NCI-H524 (cell line): ENCODE measurements at regions not wholly inside any gene's neighbourhood (a gene's known extent, or its start where the extent isn't known, plus 50 kb on each side); places are given as distances from the start of the nearest gene placed in this dataset.

Experiments
- DNase-seq, 2 experiments: peaks; one replicate each; lab custom pipeline; 2025; lab: John Stamatoyannopoulos, UW

DNA sequence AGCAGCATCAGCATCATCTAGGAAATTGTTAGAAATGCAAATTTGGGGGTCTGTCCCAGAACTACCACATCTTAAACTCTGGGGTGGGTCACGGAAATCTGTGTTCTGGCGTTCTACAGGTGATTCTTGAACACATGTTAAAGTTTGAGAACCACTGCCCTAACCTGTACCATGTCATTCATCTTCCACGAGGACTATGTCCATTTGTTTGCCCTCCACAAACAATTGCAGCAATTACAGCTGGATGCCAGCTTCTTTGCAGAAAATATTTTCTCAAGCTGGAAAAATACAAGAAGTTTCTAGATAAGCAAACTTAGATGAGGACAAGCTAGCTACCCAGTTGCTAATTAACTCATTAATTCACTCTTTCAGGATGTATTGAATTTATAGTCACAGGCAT, 54.1 kb downstream of the MAFB start:
- no peak for DNase-seq

DNA sequence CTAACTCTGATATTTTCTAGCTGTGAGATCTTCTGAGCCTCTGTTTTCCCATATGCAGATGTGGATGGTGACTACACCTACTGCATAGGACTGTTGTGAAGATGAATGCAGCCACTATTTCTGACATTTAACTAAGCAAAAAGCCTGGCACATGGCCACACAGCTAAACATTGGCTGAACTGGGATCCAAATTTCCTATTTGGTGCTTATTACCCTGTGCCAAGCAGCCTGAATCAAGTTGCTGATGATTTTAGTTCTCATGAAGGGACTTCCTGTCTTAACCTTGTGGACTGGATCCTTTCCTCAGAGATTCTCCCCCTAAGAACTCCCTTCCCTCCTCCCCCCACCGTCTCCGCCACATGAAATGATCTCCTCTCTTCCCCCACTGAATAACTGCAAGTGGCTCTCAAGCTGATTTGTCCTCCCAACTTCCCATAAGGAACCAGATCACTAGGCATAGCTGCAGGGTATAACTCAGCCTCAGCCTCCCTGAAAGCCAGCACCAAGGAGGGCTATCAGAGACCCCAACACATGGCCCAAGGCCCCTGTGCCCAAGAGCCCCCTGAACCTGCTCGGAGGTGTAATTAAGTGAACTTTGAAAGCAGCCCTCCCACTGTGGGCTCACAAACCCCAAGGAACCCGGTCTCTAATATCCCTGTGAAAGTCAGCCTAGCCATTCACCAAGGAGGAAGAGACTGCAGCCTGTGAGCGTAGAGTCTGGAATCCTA, 55.7 kb downstream of the MAFB start:
- DNase-seq, result no peak

DNA sequence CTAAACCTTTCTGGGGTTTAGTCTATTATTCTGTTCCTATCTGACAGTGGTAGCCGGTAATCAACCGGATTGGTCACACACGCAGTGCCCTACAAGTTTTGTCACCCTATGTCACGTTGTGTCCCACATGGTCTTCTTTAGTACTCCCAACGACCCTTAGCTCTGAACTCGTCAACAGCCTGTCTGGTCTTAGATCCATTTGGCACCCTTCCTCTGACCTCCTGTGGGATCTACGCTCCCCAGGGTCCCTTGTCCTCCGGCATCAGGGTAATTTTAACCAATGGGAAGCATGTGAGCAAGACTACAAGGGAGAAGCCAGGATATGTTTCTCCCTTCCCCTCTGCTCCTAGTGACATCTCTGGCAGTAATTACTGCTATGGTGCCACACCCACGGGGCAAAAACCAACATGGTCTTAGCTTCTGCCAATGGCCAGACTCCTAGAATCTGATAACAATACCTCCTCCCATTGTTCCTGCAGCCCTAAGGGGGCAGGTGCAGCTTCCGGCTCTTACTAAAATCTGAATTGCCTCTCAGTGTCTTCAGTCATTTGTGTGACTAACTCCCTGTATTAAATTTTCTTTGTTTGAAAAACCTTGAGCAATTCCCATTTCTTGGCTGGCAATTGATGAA, 56.6 kb downstream of the MAFB start:
- DNase-seq, result no peak

DNA sequence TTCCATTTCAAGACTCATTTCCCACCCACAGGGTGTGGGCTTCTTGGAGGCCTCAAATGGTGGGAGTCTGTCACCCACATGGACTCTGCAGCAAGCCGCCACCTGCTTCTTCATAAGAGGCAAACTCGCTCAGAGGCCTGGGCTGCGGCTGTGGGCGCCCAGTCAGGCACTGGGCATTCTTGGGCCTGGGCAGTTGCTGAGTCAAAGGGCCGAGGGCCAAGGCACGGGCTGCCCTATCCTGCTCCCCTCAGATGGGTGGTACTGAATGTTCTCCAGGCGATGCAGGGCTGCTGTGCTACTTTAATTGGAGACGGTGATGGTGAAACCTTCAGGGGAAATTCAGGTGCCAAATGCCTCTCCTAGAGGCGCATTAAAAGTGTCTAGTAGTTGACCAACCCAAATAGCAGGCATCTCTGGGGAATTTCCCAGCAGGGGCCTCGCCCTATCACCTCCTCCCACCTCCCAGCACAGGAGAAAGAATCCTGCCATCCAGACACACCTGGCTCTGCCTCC, 57.9 kb downstream of the MAFB start:
- DNase-seq, result no peak

DNA sequence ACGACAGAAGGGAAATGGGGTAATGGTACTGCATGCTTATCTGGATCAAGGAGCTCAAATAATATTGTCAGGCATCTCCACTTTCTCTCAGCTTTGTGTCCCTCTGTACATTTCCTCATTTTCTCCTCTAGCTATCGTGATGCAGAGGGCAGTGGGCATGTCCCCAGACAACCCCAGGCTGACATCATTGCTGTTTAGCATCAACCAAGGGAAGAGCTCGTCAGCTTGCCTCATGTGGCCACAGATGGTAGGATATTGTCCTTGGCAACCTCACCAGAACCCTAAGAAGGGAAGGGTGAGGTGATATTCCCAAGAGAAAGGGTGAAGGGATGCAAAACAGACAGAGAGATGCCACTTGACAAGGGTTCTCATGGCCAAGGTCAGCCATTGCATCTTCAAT, 58.3 kb downstream of the MAFB start:
- no peak for DNase-seq

DNA sequence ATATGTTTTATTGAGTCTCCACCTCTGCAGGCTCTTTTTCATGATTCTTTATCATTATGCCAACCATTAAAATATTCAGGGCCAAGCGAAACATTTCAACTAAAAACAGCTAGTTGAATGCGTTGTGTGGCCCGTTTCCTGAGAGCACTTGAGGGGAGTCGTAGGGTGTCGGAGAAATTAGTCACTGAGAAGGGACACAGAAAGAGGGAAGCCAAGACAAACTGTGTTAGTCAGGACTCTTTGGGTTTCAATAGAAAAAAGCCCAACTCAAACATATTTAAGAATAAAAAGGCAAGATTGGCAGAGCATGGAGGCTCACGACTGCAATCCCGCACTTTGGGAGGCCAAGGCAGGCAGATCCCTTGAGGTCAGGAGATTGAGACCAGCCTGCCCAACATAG, 58.9 kb downstream of the MAFB start:
- DNase-seq, result no peak

DNA sequence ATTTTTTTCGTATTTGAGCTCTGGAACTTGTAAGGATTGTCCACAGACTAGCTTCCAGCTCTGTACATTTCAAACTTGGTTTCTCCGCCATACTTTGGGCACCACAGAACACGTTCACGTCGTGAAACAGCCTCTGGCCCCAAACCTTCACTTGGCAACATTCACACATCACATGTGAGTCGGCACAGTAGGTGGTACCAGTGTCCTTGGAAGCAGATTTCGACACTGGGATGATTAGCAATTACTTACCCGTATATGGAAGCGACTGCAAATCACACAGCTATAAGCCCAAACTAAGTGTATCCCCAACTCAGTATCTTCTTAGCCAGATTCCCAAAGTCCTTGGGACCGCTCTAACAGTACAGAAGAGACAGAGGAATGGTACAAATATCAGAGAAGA, 60.2 kb downstream of the MAFB start:
- DNase-seq, result no peak

DNA sequence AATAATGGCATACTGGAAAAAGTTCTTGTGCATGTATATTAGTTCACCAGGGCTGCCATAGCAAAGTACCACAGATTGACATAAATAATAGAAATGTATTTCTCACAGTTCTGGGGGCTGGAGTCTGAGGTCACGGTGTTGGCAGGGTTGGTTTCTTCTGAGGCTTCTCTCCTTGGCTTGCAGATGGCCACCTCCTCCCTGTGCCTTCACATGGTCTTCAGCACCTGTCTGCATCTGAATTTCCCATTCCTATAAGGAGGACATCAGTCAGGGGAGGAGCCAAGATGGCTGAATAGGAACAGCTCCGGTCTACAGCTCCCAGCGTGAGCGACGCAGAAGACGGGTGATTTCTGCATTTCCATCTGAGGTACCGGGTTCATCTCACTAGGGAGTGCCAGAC, 70.0 kb downstream of the MAFB start:
- peak in 1 of 2 experiments; percentile 17 for DNase-seq

DNA sequence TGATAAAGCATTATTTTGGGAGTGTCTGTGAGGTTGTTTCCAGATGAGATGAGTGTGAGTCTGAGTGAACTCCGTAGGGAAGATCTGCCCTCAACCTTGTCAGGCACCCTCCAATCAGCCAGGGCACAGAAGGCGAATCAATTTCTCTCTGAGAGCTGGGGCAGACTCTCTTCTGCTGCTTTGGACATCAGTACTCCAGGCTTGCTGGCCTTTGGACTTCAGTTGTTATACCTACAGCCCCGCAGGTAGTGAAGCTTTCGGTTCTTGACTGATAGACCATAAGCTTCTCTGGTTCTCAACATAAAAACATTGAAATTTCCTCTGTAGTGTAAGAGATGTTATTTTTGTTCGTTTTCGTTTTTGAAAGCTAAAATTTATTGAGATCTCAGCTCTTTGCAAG, 71.4 kb downstream of the MAFB start:
- DNase-seq, result no peak

DNA sequence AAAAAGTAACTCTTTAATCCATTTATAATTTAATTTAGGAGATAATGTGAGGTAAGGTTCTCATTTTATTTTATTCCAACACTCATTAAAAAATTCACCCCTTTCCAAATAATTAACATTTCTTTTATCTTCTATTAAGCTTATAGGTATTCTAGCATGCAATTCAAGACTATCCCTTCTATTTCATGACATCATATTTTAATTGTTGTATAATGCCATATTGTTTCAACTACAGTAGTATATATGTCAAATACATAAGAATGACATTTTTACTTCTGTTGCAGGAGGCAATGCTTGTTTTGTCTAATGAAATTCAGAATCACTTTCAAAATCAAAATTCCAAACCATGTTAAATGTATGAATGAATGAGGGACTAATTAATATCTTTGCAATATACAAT, 76.2 kb downstream of the MAFB start:
- no peak for DNase-seq

DNA sequence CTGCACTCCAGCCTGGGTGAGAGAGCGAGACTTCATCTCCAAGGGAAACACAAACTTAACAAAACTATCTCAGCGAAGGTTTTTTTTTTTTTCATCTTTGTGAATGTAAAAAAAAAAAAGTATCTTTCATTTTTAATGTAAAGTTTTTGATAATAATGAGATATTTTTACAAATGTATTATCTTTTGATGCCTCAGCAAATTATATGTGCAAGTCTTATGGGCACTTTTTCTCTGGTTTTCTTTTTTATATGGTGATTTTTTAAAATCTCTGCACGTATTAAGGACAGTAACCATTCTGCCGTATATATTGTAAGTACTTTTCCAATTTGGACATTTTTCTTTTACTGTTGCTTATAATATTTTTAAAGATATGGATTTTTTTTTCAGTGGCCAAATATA, 76.8 kb downstream of the MAFB start:
- no peak for DNase-seq

DNA sequence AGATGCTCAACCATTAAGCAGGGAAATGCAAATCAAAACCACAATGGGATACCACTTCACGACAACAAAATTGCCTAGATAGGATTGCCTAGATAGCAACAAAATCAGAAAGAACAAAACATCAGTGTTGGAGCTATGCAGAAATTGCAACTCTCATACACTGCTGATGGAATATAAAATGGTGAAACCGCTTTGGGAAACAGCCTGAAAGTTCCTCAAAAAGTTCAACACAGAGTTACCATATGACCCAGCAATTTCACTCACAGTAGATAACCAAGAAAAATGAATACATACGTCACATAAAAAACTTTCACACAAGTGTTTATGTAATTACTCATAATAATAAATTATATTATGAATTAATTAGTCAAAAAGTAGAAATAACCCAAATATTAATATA, 78.3 kb downstream of the MAFB start:
- no peak for DNase-seq

DNA sequence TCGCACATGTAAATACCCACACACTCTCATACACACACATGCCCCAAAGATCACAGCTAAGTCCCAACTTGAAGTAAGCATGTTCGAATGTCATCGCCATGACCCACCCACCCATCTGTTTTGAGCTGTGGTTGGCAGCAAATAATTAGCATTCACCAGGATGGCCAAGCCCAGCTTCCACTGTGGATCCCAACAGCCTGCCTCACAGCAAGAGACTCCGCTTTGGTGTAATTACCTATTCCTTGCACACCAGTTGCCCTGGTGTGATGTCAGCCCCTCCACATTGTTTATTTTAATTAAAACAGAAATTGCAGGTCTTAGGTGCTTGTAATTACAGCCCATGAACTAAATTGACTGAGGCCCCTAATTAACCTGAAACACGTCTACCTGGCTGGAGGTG, 81.1 kb downstream of the MAFB start:
- DNase-seq, result no peak

DNA sequence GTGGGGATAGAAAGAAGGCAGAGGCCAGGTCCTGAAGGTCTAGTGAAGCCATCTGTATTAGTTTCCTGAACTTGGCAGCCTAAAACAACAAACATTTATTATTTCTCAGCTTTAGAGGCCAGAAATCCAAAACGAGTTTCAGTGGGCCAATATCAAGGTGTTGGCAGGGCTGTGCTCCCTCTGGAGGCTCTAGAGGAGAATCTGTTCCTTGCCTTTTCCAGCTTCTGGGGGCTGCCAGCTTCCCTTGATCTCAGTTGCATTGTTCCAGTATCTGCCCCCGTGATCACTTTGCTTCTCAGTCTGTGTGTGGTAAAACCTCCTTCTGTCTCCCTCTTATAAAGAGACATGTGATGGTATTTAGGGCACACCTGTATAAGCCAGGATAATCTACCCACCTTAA, 82.4 kb downstream of the MAFB start:
- DNase-seq, result no peak

DNA sequence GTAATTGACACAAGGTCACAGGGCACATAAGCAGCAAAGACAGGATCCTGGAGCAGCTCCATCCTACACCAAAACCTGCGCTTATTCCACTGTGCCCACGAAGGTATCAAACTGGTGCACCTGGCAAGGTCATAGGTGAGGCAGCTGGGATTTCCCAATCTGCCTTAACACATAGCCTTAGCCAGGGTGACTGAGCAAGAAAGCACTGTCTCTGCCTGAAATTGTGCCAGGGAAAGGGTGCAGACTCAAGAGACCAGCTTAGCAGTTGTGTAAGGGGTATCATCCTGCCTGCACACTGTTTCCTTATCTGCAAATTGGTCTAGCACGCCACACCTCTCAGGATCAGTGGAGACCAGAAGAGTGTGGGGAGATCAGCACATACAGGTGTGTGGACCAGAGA, 82.8 kb downstream of the MAFB start:
- no peak for DNase-seq

DNA sequence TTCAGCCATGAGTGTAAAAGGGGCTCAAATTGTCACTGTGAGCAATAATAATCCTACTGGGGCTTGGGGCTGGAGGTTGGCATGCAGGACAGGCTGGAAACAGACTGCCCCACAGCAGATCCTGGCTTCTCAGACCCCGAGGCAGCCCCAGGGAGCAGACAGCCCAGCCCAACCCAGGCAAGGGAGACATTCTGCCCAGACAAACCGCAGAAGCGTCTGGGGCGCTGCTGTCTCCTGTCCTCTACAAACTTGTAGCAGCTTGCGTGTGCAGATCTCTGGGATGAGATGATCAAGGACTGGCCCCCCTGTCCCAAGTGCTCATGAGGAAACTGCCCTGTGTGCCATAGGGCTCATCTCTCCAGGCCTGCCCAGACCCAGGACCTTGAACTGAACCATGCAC, 84.6 kb downstream of the MAFB start:
- no peak for DNase-seq

DNA sequence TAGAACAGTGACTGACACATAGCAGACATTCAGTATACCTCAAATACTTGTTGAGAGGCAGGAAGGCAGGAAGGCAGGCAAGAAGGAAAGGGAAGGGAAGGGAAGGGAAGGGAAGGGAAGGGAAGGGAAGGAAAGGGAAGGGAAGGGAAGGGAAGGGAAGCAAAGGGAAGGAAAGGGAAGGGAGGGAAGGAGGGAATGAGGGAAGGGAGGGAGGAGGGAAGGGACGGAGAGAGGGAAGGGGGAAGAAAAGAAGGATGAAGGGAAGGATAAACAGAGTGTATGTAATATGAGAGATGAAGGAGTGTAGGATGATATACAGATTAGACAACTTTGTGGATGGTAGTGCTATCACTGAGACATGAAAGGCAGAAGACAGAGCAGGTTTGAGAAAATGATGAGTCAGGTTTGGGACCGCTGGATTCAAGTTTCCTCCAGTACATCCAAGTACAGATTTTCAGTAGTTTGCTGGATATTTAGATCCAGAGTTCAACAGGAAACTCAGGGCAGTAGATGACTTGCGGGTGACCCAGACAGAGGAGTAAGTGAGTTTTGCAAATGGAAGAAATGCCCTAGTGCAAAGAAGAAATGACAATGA, 85.9 kb downstream of the MAFB start:
- DNase-seq, result no peak

DNA sequence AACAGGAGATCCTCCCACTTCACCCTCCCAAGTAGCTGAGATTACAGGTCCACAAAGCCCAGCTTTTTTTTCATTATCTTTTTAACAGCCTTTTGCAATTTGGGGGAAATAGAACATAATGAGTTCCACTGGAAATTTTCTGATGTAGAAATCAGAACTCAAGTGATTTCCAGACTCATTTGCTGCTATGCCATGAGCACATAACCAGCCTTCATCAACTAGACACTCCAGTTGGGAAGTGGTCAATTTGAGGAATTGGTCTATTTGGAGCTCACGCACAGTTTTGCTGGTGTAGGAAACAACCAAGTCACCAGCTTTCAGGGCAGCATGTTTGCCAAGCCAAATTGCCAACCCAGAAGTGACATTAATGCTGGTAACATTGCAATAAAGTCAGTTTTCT, 86.7 kb downstream of the MAFB start:
- no peak for DNase-seq

DNA sequence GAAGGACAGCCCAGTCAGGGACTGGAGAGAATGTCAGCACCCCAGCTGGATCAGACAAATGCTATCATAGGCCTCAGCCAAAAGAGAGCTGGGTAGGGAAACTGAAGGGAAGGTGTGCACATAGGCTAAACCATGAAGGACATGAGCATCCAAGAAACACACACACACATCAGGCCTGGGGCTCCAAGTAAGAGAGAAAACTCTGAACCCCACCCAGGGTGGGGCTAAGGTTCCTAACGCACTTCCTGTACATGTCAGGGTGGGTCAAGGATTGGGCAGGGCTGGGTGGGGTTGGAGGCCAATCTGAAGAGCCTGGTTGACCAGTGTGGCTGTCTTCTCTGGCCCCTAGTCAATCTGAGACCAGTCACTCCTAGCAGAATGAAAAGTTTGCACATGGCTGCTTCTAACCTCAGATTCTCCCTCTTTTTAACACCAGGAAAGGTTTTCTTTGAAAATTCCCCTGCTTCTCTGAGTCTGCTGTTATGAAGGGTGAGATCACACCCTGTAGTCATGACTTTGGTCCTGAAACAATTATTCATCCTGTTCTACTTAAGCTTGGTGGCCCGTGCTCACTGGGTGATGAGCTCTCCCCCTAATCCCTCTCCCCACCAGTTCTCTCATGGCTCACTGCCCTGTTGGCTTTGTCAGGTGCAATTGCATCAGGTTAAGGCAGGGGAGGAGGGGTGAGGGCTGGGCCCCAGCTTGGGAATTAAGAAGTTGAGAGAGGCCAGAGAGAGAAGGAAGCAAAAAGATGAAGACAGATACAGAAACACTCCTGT, 88.4 kb downstream of the MAFB start:
- no peak for DNase-seq

DNA sequence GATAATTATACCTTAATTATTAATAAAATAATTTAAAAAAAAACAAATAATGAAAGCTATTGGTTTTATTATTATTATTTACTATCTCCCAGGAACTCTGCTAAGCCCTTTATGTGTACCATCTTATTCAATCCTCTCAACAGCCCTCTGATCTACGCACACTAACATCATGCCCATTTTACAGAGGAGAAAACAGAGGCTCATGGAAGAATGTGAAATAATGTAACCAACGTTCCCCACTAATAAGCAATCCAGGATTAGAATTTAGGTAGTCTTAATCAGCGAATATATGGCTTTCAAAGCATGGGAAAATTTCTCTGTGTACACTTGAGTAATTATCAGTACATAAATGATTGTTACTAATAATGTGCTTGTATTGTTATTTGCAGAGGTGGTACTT, 89.0 kb downstream of the MAFB start:
- DNase-seq, result no peak

DNA sequence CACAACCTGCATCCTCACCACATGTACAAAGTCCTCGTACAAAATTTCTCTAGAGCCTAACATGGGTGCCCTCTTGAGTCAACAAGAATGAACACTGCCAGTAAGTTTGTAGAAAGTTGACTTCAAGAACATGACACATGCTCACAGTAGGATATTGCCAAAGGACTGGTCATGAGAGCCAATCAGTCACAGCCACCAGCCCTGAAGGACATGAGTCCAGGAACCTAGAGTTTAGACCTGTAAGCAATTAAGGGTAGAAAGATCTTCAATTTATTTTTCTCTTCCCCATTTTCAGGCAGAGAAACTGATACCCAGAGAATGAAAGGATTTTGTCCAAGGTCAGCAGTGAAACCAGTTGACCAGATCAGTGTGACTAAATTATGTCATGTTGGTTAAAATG, 96.1 kb downstream of the MAFB start:
- DNase-seq, result no peak

DNA sequence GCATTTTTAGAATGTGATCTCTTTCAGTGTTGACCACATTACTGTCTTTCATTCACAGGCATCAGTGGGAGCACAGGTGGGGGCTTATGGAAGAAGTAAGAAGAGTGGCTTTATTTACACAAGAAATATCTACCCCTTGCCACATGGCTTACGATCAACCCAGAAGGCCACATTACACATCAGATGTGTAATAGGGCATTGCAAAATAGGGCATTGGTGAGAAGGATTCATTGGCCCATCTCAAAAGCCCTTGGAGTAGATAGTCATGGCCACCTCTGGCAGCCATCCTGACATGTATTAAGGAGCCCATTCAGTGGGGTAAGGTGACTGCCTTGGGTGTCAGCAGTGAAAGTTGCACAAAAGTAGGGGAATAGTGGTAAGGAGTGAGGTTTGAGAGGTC, 97.5 kb downstream of the MAFB start:
- no peak for DNase-seq

DNA sequence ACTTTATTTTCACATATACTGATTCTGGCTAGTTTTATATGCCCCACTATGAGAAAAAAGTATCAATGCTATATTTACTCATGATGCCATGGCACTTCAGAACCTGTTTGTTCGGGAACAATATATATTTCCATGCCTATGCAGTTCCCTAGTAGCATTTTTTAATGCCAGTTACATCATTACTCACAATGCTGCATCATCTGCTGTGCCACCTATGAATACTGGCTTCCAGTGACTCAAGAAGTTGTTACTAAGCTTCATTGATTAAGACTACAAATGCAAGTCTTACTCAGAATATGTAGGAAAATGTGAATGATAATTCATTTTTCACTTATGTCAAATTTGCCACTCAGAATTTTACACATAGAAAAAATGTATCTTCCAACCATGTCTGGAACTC, 97.9 kb downstream of the MAFB start:
- no peak for DNase-seq
